Muscle of leg (tissue), 3 donors: ENCODE measurements at regions not wholly inside any gene's neighbourhood (a gene's known extent, or its start where the extent isn't known, plus 50 kb on each side); places are given as distances from the start of the nearest gene placed in this dataset.

Source experiments
- DNase-seq: peaks from one replicate; pipeline ENCODE4 v3.0.0; 2013
- H3K27ac ChIP-seq: one replicate; pipeline ENCODE4 v1.5.1; 2013; ENCODE audit warnings: mild to moderate bottlenecking, low read length, control low read depth
- H3K27me3 ChIP-seq: one replicate; pipeline ENCODE4 v1.6.1; 2013; ENCODE audit warnings: low read length; ENCODE audit not compliant: control insufficient read depth, insufficient read depth
- H3K36me3 ChIP-seq: one replicate; pipeline ENCODE4 v1.6.1; 2013; ENCODE audit warnings: low read length; ENCODE audit not compliant: control insufficient read depth, insufficient read depth
- H3K4me1 ChIP-seq: one replicate; pipeline ENCODE4 v1.6.1; 2013; ENCODE audit warnings: low read length; ENCODE audit not compliant: control insufficient read depth, insufficient read depth
- H3K4me3 ChIP-seq: one replicate; pipeline ENCODE4 v1.5.1; 2013; ENCODE audit warnings: low read length, control low read depth
- H3K9me3 ChIP-seq: replicated peaks from 2 replicates; pipeline ENCODE4 v1.6.1; 2013; ENCODE audit warnings: low read depth, low read length; ENCODE audit not compliant: control insufficient read depth
- WGBS: methylation state at CpG from one replicate; pipeline ENCODE4 v1.1.5; 2013; ENCODE audit warnings: missing lambda C conversion rate; ENCODE audit not compliant: insufficient coverage; 5-methylcytosine and 5-hydroxymethylcytosine counted together

- Histone ChIP-seq H3K27me3 (no peaks in the 10 kb centered on the region), H3K4me1 (no peaks in the 10 kb centered on the region), H3K27ac (no peak overlapping the region), H3K9me3 (no peaks in the 10 kb centered on the region), H3K36me3 (no peaks in the 10 kb centered on the region), H3K4me3 (no peak overlapping the region)
- WGBS = 30% methylated on average over 2 of the region's 3 CpGs
- DNase-seq = peak; percentile 46
Observed at GRCh38 chr7:46844486-46844885, 737.4 kb downstream of the TNS3 start.

DNA sequence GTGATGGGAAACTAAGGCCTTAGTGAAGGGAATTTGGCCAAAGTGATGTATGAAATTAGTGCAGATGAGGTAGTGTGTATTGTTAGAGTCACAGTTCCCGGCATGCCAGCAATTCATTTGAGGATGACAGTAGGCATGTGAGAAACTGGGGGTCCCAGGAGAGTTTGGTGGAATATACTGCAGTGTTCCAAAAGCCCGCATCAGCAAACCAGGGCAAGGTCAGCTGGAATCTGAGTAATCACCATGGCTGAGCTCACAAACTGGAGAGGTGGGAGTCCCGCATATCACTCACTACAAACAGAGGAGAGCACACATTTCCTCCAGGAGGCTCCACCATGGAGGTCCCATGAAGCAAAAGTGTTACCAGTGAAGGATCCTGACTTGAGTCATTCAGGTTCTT lies 740.7 kb downstream of the TNS3 start:
- no peak overlapping the region for H3K27ac ChIP-seq
- H3K36me3 ChIP-seq = no peaks in the 10 kb centered on the region
- H3K4me3 ChIP-seq = no peak overlapping the region
- 90% methylated on average over 3 of the region's 3 CpGs for WGBS
- H3K4me1 ChIP-seq = no peaks in the 10 kb centered on the region
- H3K9me3 ChIP-seq = no peaks in the 10 kb centered on the region
- no peak for DNase-seq
- H3K27me3 ChIP-seq = no peaks in the 10 kb centered on the region

DNA sequence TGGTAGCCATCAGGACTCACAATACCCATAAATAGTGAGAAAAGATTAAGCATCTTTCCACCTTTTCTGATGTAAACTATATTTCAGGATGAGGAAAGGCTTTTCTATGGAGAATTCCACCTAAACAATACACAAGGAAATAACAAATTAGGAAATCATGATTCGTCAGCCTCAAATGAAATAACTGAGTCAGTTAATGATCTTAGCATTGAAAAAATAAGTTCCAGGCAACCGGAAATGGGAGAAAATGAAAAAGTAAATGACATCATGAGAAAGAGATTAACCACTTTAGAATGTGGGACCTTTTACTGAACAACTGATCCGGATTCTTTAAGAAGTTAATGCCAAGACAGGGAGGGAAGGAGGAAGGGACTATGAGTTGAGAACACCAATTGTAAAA lies 742.3 kb downstream of the TNS3 start:
- H3K4me3 ChIP-seq = no peak overlapping the region
- 42% methylated on average over 2 of the region's 3 CpGs for WGBS
- no peaks in the 10 kb centered on the region for H3K4me1 ChIP-seq
- no peak for DNase-seq
- H3K9me3 ChIP-seq = no peaks in the 10 kb centered on the region
- H3K36me3 ChIP-seq = no peaks in the 10 kb centered on the region
- H3K27me3 ChIP-seq = no peaks in the 10 kb centered on the region
- no peak overlapping the region for H3K27ac ChIP-seq

DNA sequence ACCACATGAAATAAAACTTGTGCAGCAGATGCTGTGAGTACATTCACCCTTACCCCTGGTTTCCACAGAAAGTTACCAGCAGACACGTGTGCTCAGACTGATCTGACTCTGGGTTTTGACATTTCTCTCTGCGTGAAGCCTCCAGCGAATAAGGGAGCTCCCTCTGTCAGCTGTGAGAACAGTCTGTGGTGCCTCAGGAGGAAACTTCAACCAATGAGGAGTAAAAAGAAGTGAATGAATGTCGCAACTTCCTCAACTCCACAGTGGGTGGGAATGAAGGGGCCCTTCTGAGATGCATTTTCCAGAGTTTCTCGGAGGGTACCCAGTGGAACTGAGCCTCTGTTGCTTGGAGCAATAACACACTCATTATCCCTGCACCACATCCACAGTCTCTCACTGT lies 743.4 kb downstream of the TNS3 start:
- no peaks in the 10 kb centered on the region for H3K4me1 ChIP-seq
- no peak for DNase-seq
- no peaks in the 10 kb centered on the region for H3K36me3 ChIP-seq
- no peak overlapping the region for H3K4me3 ChIP-seq
- no peaks in the 10 kb centered on the region for H3K9me3 ChIP-seq
- no peaks in the 10 kb centered on the region for H3K27me3 ChIP-seq
- WGBS = 79% methylated on average over 4 of the region's 5 CpGs
- H3K27ac ChIP-seq = no peak overlapping the region

GRCh38 chr7:46835556-46835955 lies 746.4 kb downstream of the TNS3 start:
- no peak for DNase-seq
- WGBS = no CpG with 5 or more reads among the region's 2 CpGs
- Histone ChIP-seq H3K27me3 (no peaks in the 10 kb centered on the region), H3K27ac (no peak overlapping the region), H3K4me1 (no peaks in the 10 kb centered on the region), H3K36me3 (no peaks in the 10 kb centered on the region), H3K9me3 (no peaks in the 10 kb centered on the region), H3K4me3 (no peak overlapping the region)

DNA sequence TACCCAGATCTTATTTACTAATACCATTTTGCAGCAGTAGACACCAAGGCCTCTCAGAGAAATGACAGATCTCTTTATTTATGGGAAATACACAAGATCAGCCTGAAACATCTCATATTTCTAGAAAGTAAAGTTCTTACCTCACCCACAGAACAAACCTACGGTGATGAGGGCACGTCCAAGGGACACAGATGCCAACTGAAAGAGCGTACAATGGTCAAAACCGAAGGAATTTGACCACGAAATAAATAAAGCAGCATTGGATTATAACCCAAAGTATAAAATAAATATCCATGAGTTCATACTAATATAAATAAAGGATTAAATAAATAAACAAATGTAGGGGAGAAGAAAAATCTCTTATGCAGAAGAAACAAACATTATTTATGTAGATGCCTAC lies 747.0 kb downstream of the TNS3 start:
- WGBS = no CpG with 5 or more reads among the region's 5 CpGs
- H3K4me3 ChIP-seq = no peak overlapping the region
- DNase-seq = no peak
- H3K4me1 ChIP-seq = no peaks in the 10 kb centered on the region
- H3K9me3 ChIP-seq = no peaks in the 10 kb centered on the region
- no peaks in the 10 kb centered on the region for H3K36me3 ChIP-seq
- no peak overlapping the region for H3K27ac ChIP-seq
- no peaks in the 10 kb centered on the region for H3K27me3 ChIP-seq

DNA sequence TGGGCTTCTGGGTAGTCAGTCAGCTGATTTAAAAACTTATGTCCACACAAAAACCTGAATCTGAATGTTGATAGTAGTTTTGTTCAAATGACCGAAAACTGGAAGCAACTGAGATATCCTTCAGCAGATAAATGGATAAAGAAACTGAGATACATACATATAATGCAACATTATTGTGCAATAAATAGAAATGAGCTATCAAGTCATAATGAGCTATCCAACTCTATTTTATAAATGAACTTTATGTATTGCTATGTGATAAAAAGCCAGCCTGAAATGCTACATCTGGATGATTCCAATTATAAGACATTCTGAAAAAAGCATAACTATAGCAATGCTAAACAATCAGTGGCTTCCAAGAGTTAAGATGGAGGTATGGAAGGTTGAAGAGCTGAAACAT lies 748.7 kb downstream of the TNS3 start:
- WGBS = no CpG with 5 or more reads among the region's 1 CpG
- Histone ChIP-seq H3K36me3 (no peaks in the 10 kb centered on the region), H3K27me3 (no peaks in the 10 kb centered on the region), H3K4me3 (no peak overlapping the region), H3K9me3 (no peaks in the 10 kb centered on the region), H3K27ac (no peak overlapping the region), H3K4me1 (no peaks in the 10 kb centered on the region)
- no peak for DNase-seq

- H3K4me1 ChIP-seq = no peaks in the 10 kb centered on the region
- no peak overlapping the region for H3K4me3 ChIP-seq
- H3K36me3 ChIP-seq = no peaks in the 10 kb centered on the region
- H3K9me3 ChIP-seq = peaks cover 8% of the 10 kb centered on the region
- 54% methylated on average over 2 of the region's 2 CpGs for WGBS
- H3K27ac ChIP-seq = no peak overlapping the region
- DNase-seq = no peak
- H3K27me3 ChIP-seq = no peaks in the 10 kb centered on the region
Observed at GRCh38 chr7:46832136-46832535, 749.8 kb downstream of the TNS3 start.

- no peak overlapping the region for H3K4me3 ChIP-seq
- no peak for DNase-seq
- H3K27me3 ChIP-seq = no peaks in the 10 kb centered on the region
- no peak overlapping the region for H3K27ac ChIP-seq
- 88% methylated on average over 3 of the region's 7 CpGs for WGBS
- H3K9me3 ChIP-seq = peaks cover 3% of the 10 kb centered on the region
- no peaks in the 10 kb centered on the region for H3K4me1 ChIP-seq
- no peaks in the 10 kb centered on the region for H3K36me3 ChIP-seq
Observed at GRCh38 chr7:46819819-46820218, 762.1 kb downstream of the TNS3 start.

DNA sequence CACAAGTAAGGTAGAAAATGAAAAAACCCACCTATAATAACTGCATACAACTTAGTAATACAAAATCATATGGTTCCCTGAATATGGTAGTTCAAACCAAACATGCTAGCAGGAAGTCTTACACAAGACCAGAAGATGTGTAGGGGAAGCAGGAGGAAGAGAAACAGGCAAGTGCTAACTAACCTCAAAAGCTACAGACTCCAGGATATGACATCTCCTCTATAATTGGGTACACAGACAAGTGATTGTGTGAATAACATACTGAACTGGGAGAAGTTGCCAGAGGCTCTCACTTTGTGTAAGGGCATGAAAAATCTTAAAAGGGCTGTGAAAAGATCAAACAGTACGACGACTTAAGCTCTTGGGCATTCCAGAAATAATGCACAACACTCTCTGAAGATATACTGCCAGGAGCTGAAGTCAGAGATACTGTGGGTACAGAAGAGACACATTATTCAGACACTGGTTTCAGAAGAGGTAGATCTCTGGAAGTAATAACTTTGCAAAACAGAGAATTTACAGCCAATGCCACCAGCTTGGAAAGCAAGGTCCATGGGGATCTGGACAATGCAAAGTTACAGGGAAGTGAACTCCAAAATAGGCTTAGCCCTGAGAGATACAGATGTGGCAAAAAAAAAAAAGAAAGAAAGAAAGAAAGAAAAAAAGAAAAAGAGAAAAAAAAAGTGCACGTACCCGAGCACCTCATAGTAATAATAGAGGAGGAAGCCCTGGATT lies 767.2 kb downstream of the TNS3 start:
- WGBS = 50% methylated on average over 2 of the region's 4 CpGs
- H3K9me3 ChIP-seq = peaks cover 2% of the 10 kb centered on the region
- DNase-seq = no peak
- no peaks in the 10 kb centered on the region for H3K27me3 ChIP-seq
- no peak overlapping the region for H3K4me3 ChIP-seq
- peaks cover 16% of the 10 kb centered on the region for H3K4me1 ChIP-seq
- H3K36me3 ChIP-seq = no peaks in the 10 kb centered on the region
- no peak overlapping the region for H3K27ac ChIP-seq
